Activated CD8-positive, alpha-beta T cell treated with anti-CD3 and anti-CD28 coated beads, Interleukin-2, amount 10 ng/mL, durations not matched to agents 7 days and 5 days (primary cell): ENCODE measurements at regions not wholly inside any gene's neighbourhood (a gene's known extent, or its start where the extent isn't known, plus 50 kb on each side); places are given as distances from the start of the nearest gene placed in this dataset.

Experiments used
- ATAC-seq: fragments of 150-1000 bp; cut with Tn5 transposase; one replicate; pipeline ENCODE4 v1.10.0; 2021; ENCODE audit warnings: moderate library complexity
- CTCF ChIA-PET: fragments of 350-600 bp; sonication (Branson Sonifier 250); formaldehyde crosslinking; loops from one replicate; lab custom pipeline; 2021; ENCODE audit warnings: antibody characterized with exemption; lab: Charles Lee
- POLR2A ChIA-PET: fragments of 350-600 bp; sonication (Branson Sonifier 250); formaldehyde crosslinking; loops from one replicate; lab custom pipeline; 2021; ENCODE audit warnings: antibody characterized with exemption; lab: Charles Lee
- DNase-seq: peaks from one replicate; pipeline ENCODE4 v3.0.0-alpha.2; 2020
- H3K27ac Mint-ChIP-seq: one replicate; pipeline ENCODE4 v1.8.0; 2021; ENCODE audit warnings: mild to moderate bottlenecking, mixed read lengths
- H3K27me3 Mint-ChIP-seq: one replicate; pipeline ENCODE4 v1.8.0; 2021; ENCODE audit warnings: low read depth, mixed read lengths
- H3K36me3 Mint-ChIP-seq: one replicate; pipeline ENCODE4 v1.8.0; 2021; ENCODE audit warnings: low read depth, mixed read lengths
- H3K4me1 Mint-ChIP-seq: one replicate; pipeline ENCODE4 v1.8.0; 2021; ENCODE audit warnings: low read depth, mixed read lengths
- H3K4me3 Mint-ChIP-seq: one replicate; pipeline ENCODE4 v1.8.0; 2021; ENCODE audit warnings: mild to moderate bottlenecking, mixed read lengths
- H3K9me3 Mint-ChIP-seq: one replicate; pipeline ENCODE4 v1.8.0; 2022; ENCODE audit warnings: mixed read lengths; ENCODE audit not compliant: insufficient read depth

- Mint-ChIP-seq H3K4me1 (no peaks in the 10 kb centered on the region), H3K27ac (no peak overlapping the region), H3K36me3 (no peaks in the 10 kb centered on the region), H3K4me3 (no peak overlapping the region), H3K9me3 (no peaks in the 10 kb centered on the region), H3K27me3 (no peaks in the 10 kb centered on the region)
- DNase-seq (no peak), ATAC-seq (no peak)
- ChIA-PET CTCF (no interaction called here), POLR2A (no interaction called here)
Observed at GRCh38 chr1:177354247-177354646, 183.5 kb downstream of the BRINP2 start.

GRCh38 chr1:177351361-177352108, 180.8 kb downstream of the BRINP2 start:
- Mint-ChIP-seq H3K27me3 (no peaks in the 10 kb centered on the region), H3K9me3 (no peaks in the 10 kb centered on the region), H3K4me3 (no peak overlapping the region), H3K36me3 (no peaks in the 10 kb centered on the region), H3K4me1 (no peaks in the 10 kb centered on the region), H3K27ac (no peak overlapping the region)
- POLR2A ChIA-PET, result no interaction called here
- ATAC-seq, result no peak
- CTCF ChIA-PET, result no interaction called here
- no peak for DNase-seq

- Mint-ChIP-seq H3K4me1 (no peaks in the 10 kb centered on the region), H3K36me3 (no peaks in the 10 kb centered on the region), H3K4me3 (no peak overlapping the region), H3K27me3 (no peaks in the 10 kb centered on the region), H3K9me3 (no peaks in the 10 kb centered on the region), H3K27ac (no peak overlapping the region)
- no peak for DNase-seq
- ChIA-PET POLR2A (no interaction called here), CTCF (no interaction called here)
- ATAC-seq, result no peak
Observed at GRCh38 chr1:177346790-177347359, 176.1 kb downstream of the BRINP2 start.

GRCh38 chr1:177343445-177343844, 172.7 kb downstream of the BRINP2 start:
- ChIA-PET POLR2A (no interaction called here), CTCF (no interaction called here)
- ATAC-seq, result no peak
- DNase-seq, result no peak
- no peak overlapping the region for H3K27ac Mint-ChIP-seq
- H3K4me3 Mint-ChIP-seq, result no peak overlapping the region
- no peaks in the 10 kb centered on the region for H3K36me3 Mint-ChIP-seq
- no peaks in the 10 kb centered on the region for H3K27me3 Mint-ChIP-seq
- H3K9me3 Mint-ChIP-seq, result no peaks in the 10 kb centered on the region
- H3K4me1 Mint-ChIP-seq, result no peaks in the 10 kb centered on the region

- no peaks in the 10 kb centered on the region for H3K9me3 Mint-ChIP-seq
- H3K27ac Mint-ChIP-seq, result no peak overlapping the region
- no peaks in the 10 kb centered on the region for H3K4me1 Mint-ChIP-seq
- no peak for ATAC-seq
- ChIA-PET CTCF (no interaction called here), POLR2A (no interaction called here)
- DNase-seq, result no peak
- H3K27me3 Mint-ChIP-seq, result no peaks in the 10 kb centered on the region
- H3K36me3 Mint-ChIP-seq, result no peaks in the 10 kb centered on the region
- H3K4me3 Mint-ChIP-seq, result no peak overlapping the region
Observed at GRCh38 chr1:177341773-177342172, 171.0 kb downstream of the BRINP2 start.

- ATAC-seq (no peak), DNase-seq (no peak)
- Mint-ChIP-seq H3K4me1 (no peaks in the 10 kb centered on the region), H3K27me3 (no peaks in the 10 kb centered on the region), H3K27ac (no peak overlapping the region), H3K9me3 (no peaks in the 10 kb centered on the region), H3K4me3 (no peak overlapping the region), H3K36me3 (no peaks in the 10 kb centered on the region)
- ChIA-PET POLR2A (no interaction called here), CTCF (no interaction called here)
Observed at GRCh38 chr1:177340601-177341067, 169.9 kb downstream of the BRINP2 start.

GRCh38 chr1:177338376-177338775, 167.6 kb downstream of the BRINP2 start:
- H3K27ac Mint-ChIP-seq, result no peak overlapping the region
- POLR2A ChIA-PET, result no interaction called here
- H3K36me3 Mint-ChIP-seq, result no peaks in the 10 kb centered on the region

GRCh38 chr1:177334903-177335302, 164.1 kb downstream of the BRINP2 start:
- DNase-seq (no peak), ATAC-seq (no peak)
- H3K4me3 Mint-ChIP-seq, result no peak overlapping the region
- ChIA-PET CTCF (no interaction called here), POLR2A (no interaction called here)
- no peaks in the 10 kb centered on the region for H3K36me3 Mint-ChIP-seq
- H3K4me1 Mint-ChIP-seq, result no peaks in the 10 kb centered on the region
- no peak overlapping the region for H3K27ac Mint-ChIP-seq
- H3K27me3 Mint-ChIP-seq, result no peaks in the 10 kb centered on the region
- no peaks in the 10 kb centered on the region for H3K9me3 Mint-ChIP-seq

More at GRCh38 chr1:177338376-177338775, 167.6 kb downstream of the BRINP2 start:
- ATAC-seq (no peak), DNase-seq (no peak)
- CTCF ChIA-PET, result no interaction called here
- Mint-ChIP-seq H3K4me1 (no peaks in the 10 kb centered on the region), H3K4me3 (no peak overlapping the region), H3K27me3 (no peaks in the 10 kb centered on the region), H3K9me3 (no peaks in the 10 kb centered on the region)

GRCh38 chr1:177333936-177334595, 163.3 kb downstream of the BRINP2 start:
- Mint-ChIP-seq H3K4me3 (no peak overlapping the region), H3K4me1 (no peaks in the 10 kb centered on the region), H3K36me3 (no peaks in the 10 kb centered on the region), H3K9me3 (no peaks in the 10 kb centered on the region), H3K27me3 (no peaks in the 10 kb centered on the region), H3K27ac (no peak overlapping the region)
- ATAC-seq (no peak), DNase-seq (no peak)
- CTCF ChIA-PET, result no interaction called here
- POLR2A ChIA-PET, result no interaction called here
